ENCODE measurements at regions not wholly inside any gene's neighbourhood (a gene's known extent, or its start where the extent isn't known, plus 50 kb on each side); places are given as distances from the start of the nearest gene placed in this dataset.

DNA sequence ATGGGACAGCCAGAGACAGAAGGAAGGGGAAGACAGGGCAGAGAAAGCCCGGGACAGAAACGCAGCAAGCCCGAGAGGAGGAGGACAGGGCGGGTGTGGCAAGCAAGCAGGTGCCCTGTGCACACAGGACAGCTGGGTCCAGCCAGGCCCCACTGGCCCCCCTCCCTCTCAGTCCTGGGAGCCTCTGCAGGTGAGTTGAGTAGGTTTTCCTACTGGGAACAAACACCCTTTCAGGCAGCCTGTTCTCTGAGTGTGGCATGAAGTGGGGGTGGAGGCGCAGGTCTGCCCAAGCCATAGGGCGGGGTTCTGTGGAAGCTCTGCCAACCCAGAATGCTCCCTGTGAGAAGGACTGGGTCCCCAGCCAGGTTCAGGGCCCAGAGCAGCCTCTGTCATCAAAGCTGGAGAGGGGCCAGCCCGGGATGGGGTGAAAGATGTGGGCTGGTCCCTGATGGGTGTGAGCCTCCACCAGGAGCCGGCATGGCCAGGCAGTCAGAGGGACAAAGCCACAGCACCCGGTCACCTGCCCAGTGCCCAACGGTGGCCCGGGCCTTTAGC lies 129.4 kb downstream of the TFCP2L1 start:
- no peak for TF ChIP-seq EP300 (IDR thresholded peaks at IDR 0.05)
- TF ChIP-seq, protein P1, sequence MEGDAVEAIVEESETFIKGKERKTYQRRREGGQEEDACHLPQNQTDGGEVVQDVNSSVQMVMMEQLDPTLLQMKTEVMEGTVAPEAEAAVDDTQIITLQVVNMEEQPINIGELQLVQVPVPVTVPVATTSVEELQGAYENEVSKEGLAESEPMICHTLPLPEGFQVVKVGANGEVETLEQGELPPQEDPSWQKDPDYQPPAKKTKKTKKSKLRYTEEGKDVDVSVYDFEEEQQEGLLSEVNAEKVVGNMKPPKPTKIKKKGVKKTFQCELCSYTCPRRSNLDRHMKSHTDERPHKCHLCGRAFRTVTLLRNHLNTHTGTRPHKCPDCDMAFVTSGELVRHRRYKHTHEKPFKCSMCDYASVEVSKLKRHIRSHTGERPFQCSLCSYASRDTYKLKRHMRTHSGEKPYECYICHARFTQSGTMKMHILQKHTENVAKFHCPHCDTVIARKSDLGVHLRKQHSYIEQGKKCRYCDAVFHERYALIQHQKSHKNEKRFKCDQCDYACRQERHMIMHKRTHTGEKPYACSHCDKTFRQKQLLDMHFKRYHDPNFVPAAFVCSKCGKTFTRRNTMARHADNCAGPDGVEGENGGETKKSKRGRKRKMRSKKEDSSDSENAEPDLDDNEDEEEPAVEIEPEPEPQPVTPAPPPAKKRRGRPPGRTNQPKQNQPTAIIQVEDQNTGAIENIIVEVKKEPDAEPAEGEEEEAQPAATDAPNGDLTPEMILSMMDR (IDR thresholded peaks at IDR 0.05): no peak
